Fibroblast of the aortic adventitia (primary cell): ENCODE measurements at regions not wholly inside any gene's neighbourhood (a gene's known extent, or its start where the extent isn't known, plus 50 kb on each side); places are given as distances from the start of the nearest gene placed in this dataset.

Experiments used
- DNase-seq: peaks from one replicate; pipeline ENCODE4 v3.0.0-alpha.2; 2010; ENCODE audit warnings: low read depth
- H3K4me3 ChIP-seq: 2 replicates; pipeline ENCODE4 v1.5.1; 2011; ENCODE audit warnings: low read depth, mild to moderate bottlenecking, control low read depth, low read length, moderate library complexity
- CTCF ChIP-seq: IDR thresholded peaks from 2 replicates; pipeline ENCODE4 v1.5.1; 2011; ENCODE audit warnings: mild to moderate bottlenecking, low read length, control low read depth, inconsistent platforms; ENCODE audit not compliant: insufficient read depth

- H3K4me3 ChIP-seq = no peak overlapping the region
- TF ChIP-seq CTCF = no peak
- no peak for DNase-seq
These were observed 335.8 kb downstream of the SMAD2 start for GRCh38 chr18:47594621-47595086.

DNA sequence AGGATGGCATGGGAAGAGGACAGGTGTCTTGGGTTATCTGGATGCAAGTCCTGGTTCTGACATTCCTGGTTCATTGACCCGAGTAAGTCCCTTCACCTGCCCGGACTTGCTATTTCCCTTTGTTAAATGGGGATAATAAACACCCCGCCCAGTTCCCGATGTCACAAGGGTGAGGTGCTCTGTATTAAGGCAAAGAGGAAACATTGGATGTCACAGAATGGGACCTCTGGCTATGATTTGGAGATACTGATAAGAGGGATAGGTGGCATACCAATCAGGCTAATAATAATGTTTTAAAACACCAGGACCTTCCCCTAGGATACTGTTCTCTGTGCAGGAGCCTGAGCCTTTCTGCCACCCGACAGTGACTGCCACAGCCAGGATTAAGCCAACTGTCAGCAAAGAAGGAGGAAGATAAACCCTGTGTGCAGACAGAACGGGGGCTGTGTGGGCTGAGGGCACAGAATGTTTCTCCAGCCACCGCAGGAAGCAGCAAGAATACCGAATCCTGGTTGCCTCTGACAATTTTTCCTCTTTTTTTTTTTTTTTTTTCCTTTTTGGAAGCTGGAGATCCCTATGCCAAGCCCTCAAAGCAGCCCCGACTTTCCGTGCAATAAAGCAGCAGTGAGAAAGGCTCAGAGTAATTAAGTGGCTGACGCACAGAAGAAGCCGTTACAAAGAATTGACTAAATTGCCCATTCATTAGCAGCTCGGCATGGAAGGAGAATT lies 336.6 kb downstream of the SMAD2 start:
- no peak overlapping the region for H3K4me3 ChIP-seq
- DNase-seq = no peak
- no peak for TF ChIP-seq CTCF

DNA sequence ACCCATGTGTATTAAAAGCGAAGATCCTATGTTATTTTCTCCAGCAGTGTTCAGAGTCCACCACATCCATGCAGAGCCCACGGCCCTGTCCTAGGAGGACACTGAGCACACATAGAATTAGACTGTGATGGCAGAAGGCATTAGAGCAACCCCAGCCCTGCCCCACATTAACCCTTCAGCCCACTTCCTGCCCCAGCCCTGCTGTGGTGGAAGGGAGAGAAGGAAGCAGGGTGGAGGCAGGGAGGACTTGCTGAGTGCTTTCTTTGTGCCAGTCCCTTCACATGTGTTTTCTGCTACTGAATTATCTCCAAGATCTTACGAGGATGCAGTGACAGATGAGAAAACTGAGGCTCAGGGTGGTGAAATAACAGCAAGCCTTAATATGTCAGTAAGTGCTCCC lies 339.0 kb downstream of the SMAD2 start:
- TF ChIP-seq CTCF = no peak
- no peak overlapping the region for H3K4me3 ChIP-seq
- DNase-seq = no peak

DNA sequence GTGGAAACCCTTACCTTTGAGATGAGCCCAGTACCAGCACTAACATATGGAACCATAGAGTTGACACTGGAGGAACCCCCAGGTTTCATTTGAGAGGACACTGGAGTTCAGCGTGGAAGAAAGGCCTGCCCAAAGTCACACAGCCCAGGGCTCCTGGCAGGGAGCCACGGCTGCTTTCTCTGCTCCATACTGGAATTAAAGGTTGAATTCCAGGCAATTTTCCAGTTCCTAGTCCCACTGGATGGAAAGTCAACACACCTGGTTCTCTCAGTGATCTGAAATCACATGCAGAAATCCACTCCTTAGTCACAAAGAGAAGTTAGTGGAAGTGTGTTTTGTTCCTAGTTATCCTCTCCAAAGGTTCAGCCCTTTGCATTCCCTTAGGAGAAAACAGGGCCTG lies 336.1 kb upstream of the SKOR2 start:
- no peak overlapping the region for H3K4me3 ChIP-seq
- no peak for TF ChIP-seq CTCF
- DNase-seq = no peak

- H3K4me3 ChIP-seq = no peak overlapping the region
- no peak for DNase-seq
- TF ChIP-seq CTCF = no peak
These were observed 335.1 kb upstream of the SKOR2 start for GRCh38 chr18:47586418-47587070.

- no peak for DNase-seq
- H3K4me3 ChIP-seq = no peak overlapping the region
- no peak for TF ChIP-seq CTCF
These were observed 334.5 kb upstream of the SKOR2 start for GRCh38 chr18:47585914-47586313.
